GM19023 (cell line): ENCODE measurements at regions not wholly inside any gene's neighbourhood (a gene's known extent, or its start where the extent isn't known, plus 50 kb on each side); places are given as distances from the start of the nearest gene placed in this dataset.
A peak's percentile ranks its signal among the peaks of the same experiment; 100 is the strongest.

Experiments
- ATAC-seq: cut with Tn5 transposase; IDR thresholded peaks from one replicate; pipeline ENCODE4 v1.9.1; 2021; ENCODE audit warnings: mild to moderate bottlenecking, moderate library complexity; ENCODE audit not compliant: unreplicated experiment

GRCh38 chr14:53328841-53329240 is 175.7 kb upstream of the DDHD1 start:
- ATAC-seq = no peak

- no peak for ATAC-seq
Observed at GRCh38 chr14:53327716-53328115, 174.6 kb upstream of the DDHD1 start.

- no peak for ATAC-seq
Observed at GRCh38 chr14:53325176-53325806, 172.2 kb upstream of the DDHD1 start.

- ATAC-seq = no peak
Observed at GRCh38 chr14:53316504-53316903, 163.4 kb upstream of the DDHD1 start.

GRCh38 chr14:53310412-53310811 is 157.3 kb upstream of the DDHD1 start:
- peak; percentile 67 for ATAC-seq

GRCh38 chr14:53306911-53307310 is 153.8 kb upstream of the DDHD1 start:
- ATAC-seq = no peak

GRCh38 chr14:53306267-53306721 is 153.2 kb upstream of the DDHD1 start:
- ATAC-seq = no peak

- ATAC-seq = no peak
Observed at GRCh38 chr14:53304726-53305381, 151.7 kb upstream of the DDHD1 start.

GRCh38 chr14:53295985-53296582 is 143.0 kb upstream of the DDHD1 start:
- no peak for ATAC-seq

- ATAC-seq = no peak
Observed at GRCh38 chr14:53295372-53295771, 142.2 kb upstream of the DDHD1 start.

- ATAC-seq = no peak
Observed at GRCh38 chr14:53286301-53286700, 133.2 kb upstream of the DDHD1 start.

- no peak for ATAC-seq
Observed at GRCh38 chr14:53285821-53286220, 132.7 kb upstream of the DDHD1 start.

GRCh38 chr14:53285064-53285463 is 131.9 kb upstream of the DDHD1 start:
- no peak for ATAC-seq

- ATAC-seq = no peak
Observed at GRCh38 chr14:53278602-53279506, 125.7 kb upstream of the DDHD1 start.

GRCh38 chr14:53273671-53274072 is 120.5 kb upstream of the DDHD1 start:
- ATAC-seq = no peak

GRCh38 chr14:53265025-53265424 is 111.9 kb upstream of the DDHD1 start:
- no peak for ATAC-seq

GRCh38 chr14:53260928-53261327 is 107.8 kb upstream of the DDHD1 start:
- no peak for ATAC-seq

GRCh38 chr14:53260286-53260685 is 107.2 kb upstream of the DDHD1 start:
- ATAC-seq = no peak

- ATAC-seq = no peak
Observed at GRCh38 chr14:53252141-53252540, 99.0 kb upstream of the DDHD1 start.

- no peak for ATAC-seq
Observed at GRCh38 chr14:53249059-53249458, 95.9 kb upstream of the DDHD1 start.
